IMR-90 (cell line): ENCODE measurements at regions not wholly inside any gene's neighbourhood (a gene's known extent, or its start where the extent isn't known, plus 50 kb on each side); places are given as distances from the start of the nearest gene placed in this dataset.

ENCODE experiments used
- ATAC-seq: fragments of 200-7000 bp; cut with Tn5 transposase; 2 replicates; pipeline ENCODE4 v1.9.1; 2020; ENCODE audit warnings: low read depth, mild to moderate bottlenecking, moderate library complexity
- BruUV-seq: library from RNA; stranded (reverse); fragments of 400-500 nt; replicated peaks from 2 replicates; lab custom pipeline; 2021; lab: Mats Ljungman, UMichigan
- CTCF ChIA-PET: fragments of 300-600 bp; formaldehyde crosslinking; extraction: SDS; loops from one replicate; lab custom pipeline; 2021; ENCODE audit warnings: antibody characterized with exemption; lab: Yijun Ruan, JAX
- POLR2A ChIA-PET: fragments of 300-600 bp; sonication (Branson Sonifier 250); formaldehyde crosslinking; loops from one replicate; lab custom pipeline; 2022; ENCODE audit warnings: antibody characterized with exemption; ENCODE audit not compliant: unreplicated experiment; lab: Charles Lee
- DNase-seq: peaks from one replicate; pipeline ENCODE4 v3.0.0; 2013
- H2AFZ ChIP-seq: replicated peaks from 2 replicates; pipeline ENCODE3; 2013; ENCODE audit warnings: low read length, mild to moderate bottlenecking; ENCODE audit not compliant: poor library complexity
- H2AK5ac ChIP-seq: 2 replicates; pipeline ENCODE4 v1.6.1; 2013; ENCODE audit warnings: low read depth, low read length, inconsistent platforms
- H2AK9ac ChIP-seq: replicated peaks from 2 replicates; pipeline ENCODE3; 2013; ENCODE audit warnings: mild to moderate bottlenecking, low read depth, low read length, moderate library complexity; ENCODE audit not compliant: poor library complexity
- H2BK120ac ChIP-seq: 2 replicates; pipeline ENCODE4 v1.6.1; 2013; ENCODE audit warnings: low read depth, low read length, inconsistent platforms
- H2BK15ac ChIP-seq: 3 replicates; pipeline ENCODE4 v1.6.1; 2013; ENCODE audit warnings: low read depth, low read length, inconsistent platforms
- H2BK20ac ChIP-seq: 2 replicates; pipeline ENCODE4 v1.6.1; 2013; ENCODE audit warnings: low read depth, mild to moderate bottlenecking, inconsistent platforms, low read length, moderate library complexity
- H2BK5ac ChIP-seq: 2 replicates; pipeline ENCODE4 v1.6.1; 2013; ENCODE audit warnings: mild to moderate bottlenecking, low read depth, low read length, inconsistent platforms; ENCODE audit not compliant: poor library complexity, severe bottlenecking
- H3K14ac ChIP-seq: replicated peaks from 2 replicates; pipeline ENCODE4 v1.6.1; 2013; ENCODE audit warnings: low read depth, low read length, inconsistent platforms
- H3K18ac ChIP-seq: 2 replicates; pipeline ENCODE4 v1.6.1; 2013; ENCODE audit warnings: low read depth, low read length, control low read depth
- H3K23ac ChIP-seq: 2 replicates; pipeline ENCODE4 v1.6.1; 2013; ENCODE audit warnings: low read depth, low read length, inconsistent platforms
- H3K27ac ChIP-seq: 2 replicates; pipeline ENCODE4 v1.5.1; 2013; ENCODE audit warnings: mild to moderate bottlenecking, control low read depth, low read length; ENCODE audit not compliant: insufficient read depth
- H3K27me3 ChIP-seq: 2 replicates; pipeline ENCODE4 v1.6.1; 2013; ENCODE audit warnings: low read length; ENCODE audit not compliant: control insufficient read depth, insufficient read depth
- H3K36me3 ChIP-seq: 2 replicates; pipeline ENCODE4 v1.6.1; 2013; ENCODE audit warnings: low read length, mixed read lengths; ENCODE audit not compliant: control insufficient read depth, insufficient read depth
- H3K4ac ChIP-seq: 2 replicates; pipeline ENCODE4 v1.6.1; 2013; ENCODE audit warnings: low read depth, low read length, inconsistent platforms
- H3K4me1 ChIP-seq: 2 replicates; pipeline ENCODE4 v1.6.1; 2013; ENCODE audit warnings: low read length, mixed read lengths; ENCODE audit not compliant: control insufficient read depth, insufficient read depth
- H3K4me2 ChIP-seq: 2 replicates; pipeline ENCODE4 v1.6.1; 2013; ENCODE audit warnings: low read depth, mild to moderate bottlenecking, control low read depth, low read length, moderate library complexity
- H3K4me3 ChIP-seq: 2 replicates; pipeline ENCODE4 v1.5.1; 2013; ENCODE audit warnings: low read depth, mild to moderate bottlenecking, control low read depth, low read length, moderate library complexity; ENCODE audit not compliant: insufficient read depth
- H3K56ac ChIP-seq: 2 replicates; pipeline ENCODE4 v1.6.1; 2013; ENCODE audit warnings: low read length, inconsistent platforms; ENCODE audit not compliant: insufficient read depth; ENCODE audit errors: extremely low read depth
- H3K79me1 ChIP-seq, 2 experiments: 2 replicates each; pipeline ENCODE4 v1.6.1; 2013; ENCODE audit warnings: low read length in 2 of 2, inconsistent platforms in 1 of 2, low read depth in 1 of 2
- H3K9ac ChIP-seq: 2 replicates; pipeline ENCODE4 v1.6.1; 2013; ENCODE audit warnings: low read depth, low read length, control low read depth
- H3K9me1 ChIP-seq: 2 replicates; pipeline ENCODE4 v1.6.1; 2013; ENCODE audit warnings: low read length, inconsistent platforms; ENCODE audit not compliant: insufficient read depth
- H3K9me3 ChIP-seq: 2 replicates; pipeline ENCODE4 v1.6.1; 2013; ENCODE audit warnings: low read length; ENCODE audit not compliant: control insufficient read depth, insufficient read depth
- H4K20me1 ChIP-seq: 2 replicates; pipeline ENCODE4 v1.6.1; 2013; ENCODE audit warnings: low read length, inconsistent platforms; ENCODE audit not compliant: insufficient read depth
- H4K5ac ChIP-seq: 2 replicates; pipeline ENCODE4 v1.6.1; 2013; ENCODE audit warnings: mild to moderate bottlenecking, low read depth, low read length, control low read depth
- H4K8ac ChIP-seq, 2 experiments: 2 replicates each; pipeline ENCODE4 v1.6.1; 2013; ENCODE audit warnings: low read depth in 2 of 2, low read length in 2 of 2, control low read depth in 1 of 2, inconsistent platforms in 1 of 2
- H4K91ac ChIP-seq: 2 replicates; pipeline ENCODE4 v1.6.1; 2013; ENCODE audit warnings: low read depth, low read length, inconsistent platforms; ENCODE audit not compliant: insufficient read depth
- BHLHE40 ChIP-seq: fragments of 150-350 bp; IDR thresholded peaks from 2 replicates; pipeline ENCODE4 v1.6.1; 2016; ENCODE audit warnings: mild to moderate bottlenecking, low read depth, low read length
- CEBPB ChIP-seq: IDR thresholded peaks from 2 replicates; pipeline ENCODE4 v1.6.1; 2012; ENCODE audit warnings: low read depth, low read length, improper control_type of control experiment
- CHD1 ChIP-seq: IDR thresholded peaks from 2 replicates; pipeline ENCODE4 v1.6.1; 2012; ENCODE audit warnings: low read depth, low read length, improper control_type of control experiment
- ELK1 ChIP-seq: fragments of 150-350 bp; IDR thresholded peaks from 2 replicates; pipeline ENCODE4 v1.6.1; 2016; ENCODE audit warnings: low read depth, mild to moderate bottlenecking, low read length, moderate library complexity, borderline replicate concordance
- FOS ChIP-seq: fragments of 150-350 bp; IDR thresholded peaks from 2 replicates; pipeline ENCODE4 v1.6.1; 2016; ENCODE audit warnings: low read depth, low read length
- MAFK ChIP-seq: IDR thresholded peaks from 2 replicates; pipeline ENCODE4 v1.6.1; 2012; ENCODE audit warnings: low read depth, low read length, improper control_type of control experiment
- MAZ ChIP-seq: IDR thresholded peaks from 2 replicates; pipeline ENCODE4 v1.6.1; 2012; ENCODE audit warnings: low read depth, mild to moderate bottlenecking, low read length, improper control_type of control experiment, moderate library complexity, borderline replicate concordance
- MXI1 ChIP-seq: IDR thresholded peaks from 2 replicates; pipeline ENCODE4 v1.6.1; 2012; ENCODE audit warnings: low read depth, mild to moderate bottlenecking, low read length, moderate library complexity, borderline replicate concordance
- NFE2L2 ChIP-seq: fragments of 150-350 bp; IDR thresholded peaks from 2 replicates; pipeline ENCODE4 v1.6.1; 2016; ENCODE audit warnings: low read depth, mild to moderate bottlenecking, low read length
- POLR2A ChIP-seq: IDR thresholded peaks from 2 replicates; pipeline ENCODE4 v1.6.1; 2012; ENCODE audit warnings: mild to moderate bottlenecking, low read depth, low read length
- RAD21 ChIP-seq: IDR thresholded peaks from 2 replicates; pipeline ENCODE4 v1.6.1; 2012; ENCODE audit warnings: low read length, improper control_type of control experiment
- RCOR1 ChIP-seq: IDR thresholded peaks from 2 replicates; pipeline ENCODE4 v1.6.1; 2012; ENCODE audit warnings: mild to moderate bottlenecking, low read length, improper control_type of control experiment; ENCODE audit not compliant: insufficient replicate concordance
- RFX5 ChIP-seq: IDR thresholded peaks from 2 replicates; pipeline ENCODE4 v1.8.0; 2012; ENCODE audit warnings: low read depth, mild to moderate bottlenecking, low read length, moderate library complexity
- SMC3 ChIP-seq: fragments of 150-350 bp; IDR thresholded peaks from 2 replicates; pipeline ENCODE4 v1.6.1; 2016; ENCODE audit warnings: low read depth, mild to moderate bottlenecking, antibody characterized with exemption, low read length, moderate library complexity
- WGBS, 2 experiments: methylation state at CpG; one replicate each; pipeline versions ENCODE4 v1.1.5 to v1.1.7; 2013; ENCODE audit warnings: missing lambda C conversion rate in 2 of 2; ENCODE audit not compliant: insufficient read length in 1 of 2; ENCODE audit errors: extremely low coverage in 2 of 2; 5-methylcytosine and 5-hydroxymethylcytosine counted together
- dilution Hi-C: fragments of 300-500 bp; cut with HindIII; formaldehyde crosslinking; loops from one replicate; pipeline ENCODE4 v1.14.3; 2018; ENCODE audit warnings: low sequenced_read_pairs; ENCODE audit not compliant: unreplicated experiment
- in situ Hi-C: fragments of 300-500 bp; cut with MboI; formaldehyde crosslinking; loops from 3 replicates; pipeline ENCODE4 v1.14.3; 2019; ENCODE audit warnings: low sequenced_read_pairs, inconsistent platforms, mixed read lengths
- intact Hi-C: fragments of 100-400 bp; cut with micrococcal nuclease; formaldehyde crosslinking; loops from 2 replicates; pipeline ENCODE4 v1.10.0; 2022
- TF ChIP-seq, protein P1 (sequence below): fragments of 150-350 bp; IDR thresholded peaks from 2 replicates; pipeline ENCODE4 v1.6.1; 2017; ENCODE audit warnings: mild to moderate bottlenecking, antibody characterized with exemption, low read length, low read depth
- TF ChIP-seq, protein P2 (sequence below): conservative IDR thresholded peaks from 2 replicates; pipeline ENCODE4 v1.5.1; 2012; ENCODE audit warnings: mild to moderate bottlenecking, low read depth, low read length, improper control_type of control experiment

DNA sequence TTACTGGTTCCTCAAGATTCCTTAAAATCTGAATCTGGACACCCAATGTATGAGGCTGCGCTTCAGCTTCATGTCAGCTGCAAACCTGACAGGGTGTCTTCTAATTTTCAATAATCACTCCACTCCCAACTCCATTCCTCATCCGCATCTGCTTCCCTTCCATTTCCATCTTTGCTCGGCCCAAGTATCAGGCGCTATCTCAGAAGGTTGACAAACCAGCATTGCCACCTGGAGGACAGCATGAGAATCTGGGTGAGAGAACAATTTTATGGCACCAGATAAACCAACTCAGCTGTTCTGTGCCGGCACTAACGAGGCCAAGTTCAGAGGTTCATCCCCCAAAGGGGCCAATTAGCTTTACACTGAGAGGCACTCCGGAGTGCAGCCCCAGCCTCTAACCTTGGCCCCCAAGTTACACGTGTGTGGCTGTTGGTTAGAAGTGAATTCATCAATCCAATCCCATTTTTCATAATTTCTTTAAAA, 79.1 kb upstream of the LMO2 start:
- 67% methylated on average over 1 of the region's 8 CpGs; no CpG with 5 or more reads in 1 of the 2 experiments for WGBS, 2 experiments
- Histone ChIP-seq H3K18ac (no peak overlapping the region), H3K56ac (no peak overlapping the region), H2BK20ac (no peak overlapping the region), H2BK15ac (no peak overlapping the region), H3K36me3 (no peaks in the 10 kb centered on the region), H2BK5ac (no peak overlapping the region), H4K5ac (no peak overlapping the region), H3K27me3 (peaks cover 26% of the 10 kb centered on the region), H4K91ac (no peak overlapping the region), H3K4me2 (no peak overlapping the region), H2BK120ac (no peak overlapping the region), H3K23ac (no peak overlapping the region), H3K27ac (no peak overlapping the region), H3K9me3 (no peaks in the 10 kb centered on the region), H4K20me1 (no peaks in the 10 kb centered on the region), H3K4me3 (no peak overlapping the region), H2AK5ac (no peak overlapping the region), H3K14ac (no peak overlapping the region), H3K4ac (no peak overlapping the region), H3K9ac (no peak overlapping the region), H3K79me1 (no peaks in the 10 kb centered on the region), H3K9me1 (no peaks in the 10 kb centered on the region), H4K8ac (no peak overlapping the region), H2AK9ac (no peak overlapping the region), H3K4me1 (no peaks in the 10 kb centered on the region), H2AFZ (no peak overlapping the region)
- DNase-seq (peak; percentile 50), ATAC-seq (peak; percentile 93)
- no TSS peak for BruUV-seq
- POLR2A ChIA-PET, result interaction anchor here (0.5 kb wide), 1 partner anchor 67 kb away, joined by 5 read pairs; no protein-coding TSS in a partner anchor
- intact Hi-C loops (loop anchor here (1.0 kb wide), 1 partner anchor 113 kb away; no protein-coding TSS in a partner anchor), in situ Hi-C loops (no loop called here), dilution Hi-C loops (no loop called here)
- CTCF ChIA-PET, result interaction anchor here (0.8 to 1.4 kb wide), 4 partner anchors 11 to 163 kb away, joined by 3 to 5 read pairs (median 4); no protein-coding TSS in a partner anchor
- no peak for TF ChIP-seq RCOR1
- no peak for TF ChIP-seq ELK1
- TF ChIP-seq, protein P1, sequence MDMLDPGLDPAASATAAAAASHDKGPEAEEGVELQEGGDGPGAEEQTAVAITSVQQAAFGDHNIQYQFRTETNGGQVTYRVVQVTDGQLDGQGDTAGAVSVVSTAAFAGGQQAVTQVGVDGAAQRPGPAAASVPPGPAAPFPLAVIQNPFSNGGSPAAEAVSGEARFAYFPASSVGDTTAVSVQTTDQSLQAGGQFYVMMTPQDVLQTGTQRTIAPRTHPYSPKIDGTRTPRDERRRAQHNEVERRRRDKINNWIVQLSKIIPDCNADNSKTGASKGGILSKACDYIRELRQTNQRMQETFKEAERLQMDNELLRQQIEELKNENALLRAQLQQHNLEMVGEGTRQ, result no peak
- no peak for TF ChIP-seq MAFK
- no peak for TF ChIP-seq POLR2A
- TF ChIP-seq FOS, result no peak
- TF ChIP-seq MAZ, result no peak
- no peak for TF ChIP-seq NFE2L2
- no peak for TF ChIP-seq CEBPB
- peak; percentile 70 for TF ChIP-seq RAD21
- TF ChIP-seq CHD1, result no peak
- TF ChIP-seq, protein P2, sequence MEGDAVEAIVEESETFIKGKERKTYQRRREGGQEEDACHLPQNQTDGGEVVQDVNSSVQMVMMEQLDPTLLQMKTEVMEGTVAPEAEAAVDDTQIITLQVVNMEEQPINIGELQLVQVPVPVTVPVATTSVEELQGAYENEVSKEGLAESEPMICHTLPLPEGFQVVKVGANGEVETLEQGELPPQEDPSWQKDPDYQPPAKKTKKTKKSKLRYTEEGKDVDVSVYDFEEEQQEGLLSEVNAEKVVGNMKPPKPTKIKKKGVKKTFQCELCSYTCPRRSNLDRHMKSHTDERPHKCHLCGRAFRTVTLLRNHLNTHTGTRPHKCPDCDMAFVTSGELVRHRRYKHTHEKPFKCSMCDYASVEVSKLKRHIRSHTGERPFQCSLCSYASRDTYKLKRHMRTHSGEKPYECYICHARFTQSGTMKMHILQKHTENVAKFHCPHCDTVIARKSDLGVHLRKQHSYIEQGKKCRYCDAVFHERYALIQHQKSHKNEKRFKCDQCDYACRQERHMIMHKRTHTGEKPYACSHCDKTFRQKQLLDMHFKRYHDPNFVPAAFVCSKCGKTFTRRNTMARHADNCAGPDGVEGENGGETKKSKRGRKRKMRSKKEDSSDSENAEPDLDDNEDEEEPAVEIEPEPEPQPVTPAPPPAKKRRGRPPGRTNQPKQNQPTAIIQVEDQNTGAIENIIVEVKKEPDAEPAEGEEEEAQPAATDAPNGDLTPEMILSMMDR, result peak; percentile 62
- no peak for TF ChIP-seq MXI1
- no peak for TF ChIP-seq RFX5
- peak; percentile 70 for TF ChIP-seq SMC3
- TF ChIP-seq BHLHE40, result no peak
